ENCODE measurements at regions not wholly inside any gene's neighbourhood (a gene's known extent, or its start where the extent isn't known, plus 50 kb on each side); places are given as distances from the start of the nearest gene placed in this dataset.

DNA sequence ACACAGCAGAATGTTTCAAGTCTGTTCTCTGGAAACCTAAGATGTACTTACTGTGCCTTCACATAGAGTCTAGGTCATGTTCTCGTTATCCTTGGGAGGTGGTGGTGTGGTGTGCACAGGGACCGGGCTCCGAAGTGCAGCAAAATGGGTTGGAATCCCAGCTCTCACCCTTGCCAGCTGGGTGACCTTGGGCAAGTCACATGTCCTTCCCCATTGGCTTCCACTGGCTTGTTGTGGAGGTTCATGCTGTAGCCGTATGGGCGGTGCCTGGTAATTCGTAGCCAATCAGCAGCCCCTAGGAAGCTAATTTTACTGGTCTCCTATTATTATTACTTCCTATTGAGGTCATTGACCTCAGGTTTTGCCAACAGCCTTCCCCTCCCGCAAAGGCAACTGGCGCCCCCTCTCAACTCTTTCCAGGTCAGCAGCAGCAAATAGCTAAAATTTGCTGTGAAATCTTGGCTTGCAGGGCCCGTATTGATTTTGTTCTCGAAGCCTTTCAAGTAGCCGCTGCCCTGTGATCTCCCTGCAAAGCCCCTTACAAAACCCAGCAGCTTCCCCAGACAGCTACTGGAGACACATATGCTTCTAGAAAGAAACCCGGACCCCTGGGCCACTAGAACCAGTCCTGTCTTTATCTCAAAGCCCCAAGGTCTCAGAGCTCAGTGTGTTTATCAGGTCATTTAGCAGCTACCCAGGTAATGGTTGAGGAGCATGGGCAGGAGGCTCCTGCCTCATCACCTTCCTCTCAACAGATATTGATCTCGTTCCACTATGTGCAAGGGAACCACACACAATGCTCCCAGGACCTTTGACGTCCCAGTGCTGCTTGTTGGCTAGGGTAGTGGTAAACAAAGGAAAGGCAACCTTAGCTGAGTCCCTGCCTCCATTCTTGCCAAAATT is 66.5 kb upstream of the SLC1A4 start:
- TF ChIP-seq, protein P1, sequence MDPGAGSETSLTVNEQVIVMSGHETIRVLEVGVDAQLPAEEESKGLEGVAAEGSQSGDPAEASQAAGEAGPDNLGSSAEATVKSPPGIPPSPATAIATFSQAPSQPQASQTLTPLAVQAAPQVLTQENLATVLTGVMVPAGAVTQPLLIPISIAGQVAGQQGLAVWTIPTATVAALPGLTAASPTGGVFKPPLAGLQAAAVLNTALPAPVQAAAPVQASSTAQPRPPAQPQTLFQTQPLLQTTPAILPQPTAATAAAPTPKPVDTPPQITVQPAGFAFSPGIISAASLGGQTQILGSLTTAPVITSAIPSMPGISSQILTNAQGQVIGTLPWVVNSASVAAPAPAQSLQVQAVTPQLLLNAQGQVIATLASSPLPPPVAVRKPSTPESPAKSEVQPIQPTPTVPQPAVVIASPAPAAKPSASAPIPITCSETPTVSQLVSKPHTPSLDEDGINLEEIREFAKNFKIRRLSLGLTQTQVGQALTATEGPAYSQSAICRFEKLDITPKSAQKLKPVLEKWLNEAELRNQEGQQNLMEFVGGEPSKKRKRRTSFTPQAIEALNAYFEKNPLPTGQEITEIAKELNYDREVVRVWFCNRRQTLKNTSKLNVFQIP (CRISPR knock-in tag; IDR thresholded peaks at IDR 0.05; ENCODE audit: borderline replicate concordance, low read depth), result no peak
- TF ChIP-seq, protein P2, sequence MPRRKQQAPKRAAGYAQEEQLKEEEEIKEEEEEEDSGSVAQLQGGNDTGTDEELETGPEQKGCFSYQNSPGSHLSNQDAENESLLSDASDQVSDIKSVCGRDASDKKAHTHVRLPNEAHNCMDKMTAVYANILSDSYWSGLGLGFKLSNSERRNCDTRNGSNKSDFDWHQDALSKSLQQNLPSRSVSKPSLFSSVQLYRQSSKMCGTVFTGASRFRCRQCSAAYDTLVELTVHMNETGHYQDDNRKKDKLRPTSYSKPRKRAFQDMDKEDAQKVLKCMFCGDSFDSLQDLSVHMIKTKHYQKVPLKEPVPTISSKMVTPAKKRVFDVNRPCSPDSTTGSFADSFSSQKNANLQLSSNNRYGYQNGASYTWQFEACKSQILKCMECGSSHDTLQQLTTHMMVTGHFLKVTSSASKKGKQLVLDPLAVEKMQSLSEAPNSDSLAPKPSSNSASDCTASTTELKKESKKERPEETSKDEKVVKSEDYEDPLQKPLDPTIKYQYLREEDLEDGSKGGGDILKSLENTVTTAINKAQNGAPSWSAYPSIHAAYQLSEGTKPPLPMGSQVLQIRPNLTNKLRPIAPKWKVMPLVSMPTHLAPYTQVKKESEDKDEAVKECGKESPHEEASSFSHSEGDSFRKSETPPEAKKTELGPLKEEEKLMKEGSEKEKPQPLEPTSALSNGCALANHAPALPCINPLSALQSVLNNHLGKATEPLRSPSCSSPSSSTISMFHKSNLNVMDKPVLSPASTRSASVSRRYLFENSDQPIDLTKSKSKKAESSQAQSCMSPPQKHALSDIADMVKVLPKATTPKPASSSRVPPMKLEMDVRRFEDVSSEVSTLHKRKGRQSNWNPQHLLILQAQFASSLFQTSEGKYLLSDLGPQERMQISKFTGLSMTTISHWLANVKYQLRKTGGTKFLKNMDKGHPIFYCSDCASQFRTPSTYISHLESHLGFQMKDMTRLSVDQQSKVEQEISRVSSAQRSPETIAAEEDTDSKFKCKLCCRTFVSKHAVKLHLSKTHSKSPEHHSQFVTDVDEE (CRISPR knock-in tag; IDR thresholded peaks at IDR 0.05), result no peak
- TF ChIP-seq ZFP3 (CRISPR knock-in tag; IDR thresholded peaks at IDR 0.05) (no peak), ZC3H10 (CRISPR knock-in tag; IDR thresholded peaks at IDR 0.05) (no peak), ISL1 (CRISPR knock-in tag; IDR thresholded peaks at IDR 0.05) (no peak), TCF4 (CRISPR knock-in tag; IDR thresholded peaks at IDR 0.05; ENCODE audit: borderline replicate concordance) (no peak), ZNF8 (CRISPR knock-in tag; IDR thresholded peaks at IDR 0.05) (no peak), SNAI2 (CRISPR knock-in tag; IDR thresholded peaks at IDR 0.05) (no peak), PPARA (CRISPR knock-in tag; IDR thresholded peaks at IDR 0.05; ENCODE audit: borderline replicate concordance) (no peak), ZFP30 (CRISPR knock-in tag; IDR thresholded peaks at IDR 0.05) (no peak), ARNTL (CRISPR knock-in tag; IDR thresholded peaks at IDR 0.05; ENCODE audit: borderline replicate concordance, low read depth) (no peak)
- TF ChIP-seq, protein P3, sequence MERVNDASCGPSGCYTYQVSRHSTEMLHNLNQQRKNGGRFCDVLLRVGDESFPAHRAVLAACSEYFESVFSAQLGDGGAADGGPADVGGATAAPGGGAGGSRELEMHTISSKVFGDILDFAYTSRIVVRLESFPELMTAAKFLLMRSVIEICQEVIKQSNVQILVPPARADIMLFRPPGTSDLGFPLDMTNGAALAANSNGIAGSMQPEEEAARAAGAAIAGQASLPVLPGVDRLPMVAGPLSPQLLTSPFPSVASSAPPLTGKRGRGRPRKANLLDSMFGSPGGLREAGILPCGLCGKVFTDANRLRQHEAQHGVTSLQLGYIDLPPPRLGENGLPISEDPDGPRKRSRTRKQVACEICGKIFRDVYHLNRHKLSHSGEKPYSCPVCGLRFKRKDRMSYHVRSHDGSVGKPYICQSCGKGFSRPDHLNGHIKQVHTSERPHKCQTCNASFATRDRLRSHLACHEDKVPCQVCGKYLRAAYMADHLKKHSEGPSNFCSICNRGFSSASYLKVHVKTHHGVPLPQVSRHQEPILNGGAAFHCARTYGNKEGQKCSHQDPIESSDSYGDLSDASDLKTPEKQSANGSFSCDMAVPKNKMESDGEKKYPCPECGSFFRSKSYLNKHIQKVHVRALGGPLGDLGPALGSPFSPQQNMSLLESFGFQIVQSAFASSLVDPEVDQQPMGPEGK (CRISPR knock-in tag; IDR thresholded peaks at IDR 0.05; ENCODE audit: borderline replicate concordance), result no peak
- TF ChIP-seq, protein P4, sequence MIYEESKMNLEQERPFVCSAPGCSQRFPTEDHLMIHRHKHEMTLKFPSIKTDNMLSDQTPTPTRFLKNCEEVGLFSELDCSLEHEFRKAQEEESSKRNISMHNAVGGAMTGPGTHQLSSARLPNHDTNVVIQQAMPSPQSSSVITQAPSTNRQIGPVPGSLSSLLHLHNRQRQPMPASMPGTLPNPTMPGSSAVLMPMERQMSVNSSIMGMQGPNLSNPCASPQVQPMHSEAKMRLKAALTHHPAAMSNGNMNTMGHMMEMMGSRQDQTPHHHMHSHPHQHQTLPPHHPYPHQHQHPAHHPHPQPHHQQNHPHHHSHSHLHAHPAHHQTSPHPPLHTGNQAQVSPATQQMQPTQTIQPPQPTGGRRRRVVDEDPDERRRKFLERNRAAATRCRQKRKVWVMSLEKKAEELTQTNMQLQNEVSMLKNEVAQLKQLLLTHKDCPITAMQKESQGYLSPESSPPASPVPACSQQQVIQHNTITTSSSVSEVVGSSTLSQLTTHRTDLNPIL (CRISPR knock-in tag; IDR thresholded peaks at IDR 0.05; ENCODE audit: low read depth), result no peak

All from SK-N-SH treated with all-trans-retinoic acid at 6 μM for 48 hours (cell line).